CD14-positive monocyte (primary cell): ENCODE measurements at regions not wholly inside any gene's neighbourhood (a gene's known extent, or its start where the extent isn't known, plus 50 kb on each side); places are given as distances from the start of the nearest gene placed in this dataset.

Experiments
- DNase-seq, 3 donors: peaks; one replicate each; pipeline ENCODE4 v3.0.0-alpha.2; 2011 to 2022
- H2AFZ ChIP-seq: 2 replicates; pipeline ENCODE4 v1.6.0; 2012; ENCODE audit warnings: mild to moderate bottlenecking, low read depth, low read length, inconsistent platforms; ENCODE audit not compliant: insufficient read depth, poor library complexity, severe bottlenecking
- H3K27ac ChIP-seq, 2 donors: 1 replicate in 1 of 2; 2 replicates in 1 of 2; pipeline ENCODE4 v1.5.1; 2012 to 2013; ENCODE audit warnings: low read length in 2 of 2, control low read depth in 1 of 2, inconsistent platforms in 1 of 2, low read depth in 1 of 2, mild to moderate bottlenecking in 1 of 2
- H3K27me3 ChIP-seq, 2 donors: one replicate each; pipeline versions ENCODE4 v1.6.0 to v1.6.1; 2011 to 2013; ENCODE audit warnings: low read length in 2 of 2; ENCODE audit not compliant: control insufficient read depth in 2 of 2, insufficient read depth in 2 of 2
- H3K36me3 ChIP-seq, 2 donors: replicated peaks in 1 of 2; 1 replicate in 1 of 2; 2 replicates in 1 of 2; pipeline versions ENCODE4 v1.5.1 to v1.6.1; 2012 to 2013; ENCODE audit warnings: low read length in 2 of 2, control low read depth in 1 of 2, inconsistent platforms in 1 of 2, mild to moderate bottlenecking in 1 of 2; ENCODE audit not compliant: insufficient read depth in 2 of 2, control insufficient read depth in 1 of 2
- H3K4me1 ChIP-seq, 2 donors: 1 replicate in 1 of 2; 2 replicates in 1 of 2; pipeline versions ENCODE4 v1.5.1 to v1.6.1; 2012 to 2013; ENCODE audit warnings: low read length in 2 of 2, control low read depth in 1 of 2, inconsistent platforms in 1 of 2, mild to moderate bottlenecking in 1 of 2, moderate library complexity in 1 of 2; ENCODE audit not compliant: insufficient read depth in 2 of 2, control insufficient read depth in 1 of 2
- H3K4me2 ChIP-seq: replicated peaks from 2 replicates; pipeline ENCODE3; 2012; ENCODE audit warnings: low read length, moderate library complexity, mild to moderate bottlenecking; ENCODE audit not compliant: poor library complexity, severe bottlenecking; ENCODE audit errors: extremely low read depth
- H3K4me3 ChIP-seq, 3 experiments: fragments of 200-600 bp in 1 of 3; sonication (generic) in 1 of 3; replicated peaks in 1 of 3; 1 replicate in 2 of 3; 2 replicates in 1 of 3; pipeline ENCODE4 v1.5.1; 2011 to 2013; ENCODE audit warnings: low read length in 3 of 3, mild to moderate bottlenecking in 3 of 3, control low read depth in 2 of 3, low read depth in 2 of 3, inconsistent platforms in 1 of 3, moderate library complexity in 1 of 3
- H3K79me2 ChIP-seq: 2 replicates; pipeline ENCODE4 v1.6.0; 2012; ENCODE audit warnings: mild to moderate bottlenecking, control low read depth, inconsistent platforms, low read length, moderate library complexity; ENCODE audit not compliant: insufficient read depth
- H3K9ac ChIP-seq: 2 replicates; pipeline ENCODE4 v1.6.0; 2017; ENCODE audit warnings: low read length, mild to moderate bottlenecking; ENCODE audit not compliant: insufficient read depth, poor library complexity, severe bottlenecking
- H3K9me3 ChIP-seq, 2 donors: replicated peaks in 1 of 2; 1 replicate in 1 of 2; 2 replicates in 1 of 2; pipeline versions ENCODE4 v1.5.1 to v1.6.1; 2012 to 2013; ENCODE audit warnings: low read length in 2 of 2, control low read depth in 1 of 2; ENCODE audit not compliant: control insufficient read depth in 1 of 2, insufficient read depth in 1 of 2
- H4K20me1 ChIP-seq: 2 replicates; pipeline ENCODE4 v1.6.0; 2012; ENCODE audit warnings: mild to moderate bottlenecking, low read length, control low read depth, moderate library complexity; ENCODE audit not compliant: insufficient read depth
- H3K27ac Mint-ChIP-seq, 7 donors: one replicate each; pipeline ENCODE4 v1.8.0; 2020; ENCODE audit warnings: mild to moderate bottlenecking in 7 of 7, mixed read lengths in 7 of 7, moderate library complexity in 6 of 7, inconsistent platforms in 2 of 7
- H3K27me3 Mint-ChIP-seq, 3 donors: one replicate each; pipeline ENCODE4 v1.8.0; 2021 to 2022; ENCODE audit warnings: low read depth in 3 of 3, mild to moderate bottlenecking in 3 of 3, mixed read lengths in 3 of 3, moderate library complexity in 3 of 3, inconsistent platforms in 1 of 3
- H3K36me3 Mint-ChIP-seq, 2 donors: one replicate each; pipeline ENCODE4 v1.8.0; 2020; ENCODE audit warnings: mixed read lengths in 2 of 2, inconsistent platforms in 1 of 2, mild to moderate bottlenecking in 1 of 2
- H3K4me1 Mint-ChIP-seq: one replicate; pipeline ENCODE4 v1.8.0; 2020; ENCODE audit warnings: mild to moderate bottlenecking, mixed read lengths
- H3K4me3 Mint-ChIP-seq, 2 donors: one replicate each; pipeline ENCODE4 v1.8.0; 2020; ENCODE audit warnings: mild to moderate bottlenecking in 2 of 2, mixed read lengths in 2 of 2, moderate library complexity in 1 of 2
- H3K9me3 Mint-ChIP-seq, 7 donors: one replicate each; pipeline ENCODE4 v1.8.0; 2020 to 2022; ENCODE audit warnings: mixed read lengths in 7 of 7, mild to moderate bottlenecking in 6 of 7, moderate library complexity in 6 of 7, inconsistent platforms in 2 of 7
- WGBS: methylation state at CpG from one replicate; pipeline ENCODE4 v1.1.5; 2013; ENCODE audit warnings: missing lambda C conversion rate; ENCODE audit not compliant: insufficient coverage; 5-methylcytosine and 5-hydroxymethylcytosine counted together
- intact Hi-C, 2 donors: fragments of 100-400 bp; cut with micrococcal nuclease; formaldehyde crosslinking; loops; one replicate each; pipeline versions ENCODE4 v1.15.0 to v1.15.1; 2023
- TF ChIP-seq, protein P1 (sequence below): fragments of 200-600 bp; IDR thresholded peaks from one replicate; pipeline ENCODE4 v1.8.0; 2022; ENCODE audit warnings: antibody characterized with exemption, mild to moderate bottlenecking

DNA sequence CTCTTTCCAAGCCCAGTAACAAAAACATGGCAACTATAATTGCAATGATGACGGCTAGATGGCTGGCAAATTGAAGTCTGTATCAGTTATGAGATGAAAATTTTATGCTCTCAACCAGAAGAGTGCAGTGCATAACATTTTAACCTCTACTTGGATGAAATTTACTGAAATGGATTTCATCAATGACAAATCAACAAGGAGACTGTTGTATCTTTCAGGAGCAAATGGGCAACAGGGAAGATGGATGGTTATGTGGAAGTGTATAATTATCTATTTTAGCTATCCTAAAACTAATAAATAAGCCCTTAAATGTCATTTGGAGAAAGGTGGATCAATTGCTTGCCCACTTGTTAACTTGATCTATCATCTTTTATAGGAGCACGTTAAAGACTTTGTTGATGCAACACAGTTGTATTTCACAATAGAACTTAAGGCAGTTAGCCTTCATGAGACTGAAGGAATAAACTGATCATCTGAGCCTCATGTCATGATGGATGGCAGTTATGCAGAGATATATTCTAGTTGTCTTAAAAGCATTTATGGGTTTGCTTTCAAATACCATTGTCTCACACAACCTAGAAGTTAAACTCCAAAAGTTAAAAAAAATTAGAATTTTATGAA is 315.1 kb upstream of the TBC1D5 start:
- no peaks in the 10 kb centered on the region for H4K20me1 ChIP-seq
- H3K79me2 ChIP-seq = no peaks in the 10 kb centered on the region
- no peak overlapping the region for H3K27ac ChIP-seq
- no peaks in the 10 kb centered on the region for H3K27me3 ChIP-seq
- no peak overlapping the region for H3K27ac Mint-ChIP-seq
- no peak for DNase-seq
- no peak overlapping the region for H3K4me3 ChIP-seq
- H3K4me2 ChIP-seq = no peak overlapping the region
- H2AFZ ChIP-seq = no peak overlapping the region
- H3K4me1 ChIP-seq = no peaks in the 10 kb centered on the region
- TF ChIP-seq, protein P1, sequence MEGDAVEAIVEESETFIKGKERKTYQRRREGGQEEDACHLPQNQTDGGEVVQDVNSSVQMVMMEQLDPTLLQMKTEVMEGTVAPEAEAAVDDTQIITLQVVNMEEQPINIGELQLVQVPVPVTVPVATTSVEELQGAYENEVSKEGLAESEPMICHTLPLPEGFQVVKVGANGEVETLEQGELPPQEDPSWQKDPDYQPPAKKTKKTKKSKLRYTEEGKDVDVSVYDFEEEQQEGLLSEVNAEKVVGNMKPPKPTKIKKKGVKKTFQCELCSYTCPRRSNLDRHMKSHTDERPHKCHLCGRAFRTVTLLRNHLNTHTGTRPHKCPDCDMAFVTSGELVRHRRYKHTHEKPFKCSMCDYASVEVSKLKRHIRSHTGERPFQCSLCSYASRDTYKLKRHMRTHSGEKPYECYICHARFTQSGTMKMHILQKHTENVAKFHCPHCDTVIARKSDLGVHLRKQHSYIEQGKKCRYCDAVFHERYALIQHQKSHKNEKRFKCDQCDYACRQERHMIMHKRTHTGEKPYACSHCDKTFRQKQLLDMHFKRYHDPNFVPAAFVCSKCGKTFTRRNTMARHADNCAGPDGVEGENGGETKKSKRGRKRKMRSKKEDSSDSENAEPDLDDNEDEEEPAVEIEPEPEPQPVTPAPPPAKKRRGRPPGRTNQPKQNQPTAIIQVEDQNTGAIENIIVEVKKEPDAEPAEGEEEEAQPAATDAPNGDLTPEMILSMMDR = no peak
- H3K27me3 Mint-ChIP-seq = no peaks in the 10 kb centered on the region
- intact Hi-C loops = no loop called here
- H3K9me3 Mint-ChIP-seq = peaks cover 7 to 20% (median 17%) of the 10 kb centered on the region in 7 donors
- H3K36me3 Mint-ChIP-seq = no peaks in the 10 kb centered on the region
- H3K4me3 Mint-ChIP-seq = no peak overlapping the region
- H3K36me3 ChIP-seq = no peaks in the 10 kb centered on the region
- H3K9ac ChIP-seq = no peak overlapping the region
- no CpG with 5 or more reads among the region's 2 CpGs for WGBS
- H3K4me1 Mint-ChIP-seq = no peaks in the 10 kb centered on the region
- H3K9me3 ChIP-seq = no peaks in the 10 kb centered on the region

DNA sequence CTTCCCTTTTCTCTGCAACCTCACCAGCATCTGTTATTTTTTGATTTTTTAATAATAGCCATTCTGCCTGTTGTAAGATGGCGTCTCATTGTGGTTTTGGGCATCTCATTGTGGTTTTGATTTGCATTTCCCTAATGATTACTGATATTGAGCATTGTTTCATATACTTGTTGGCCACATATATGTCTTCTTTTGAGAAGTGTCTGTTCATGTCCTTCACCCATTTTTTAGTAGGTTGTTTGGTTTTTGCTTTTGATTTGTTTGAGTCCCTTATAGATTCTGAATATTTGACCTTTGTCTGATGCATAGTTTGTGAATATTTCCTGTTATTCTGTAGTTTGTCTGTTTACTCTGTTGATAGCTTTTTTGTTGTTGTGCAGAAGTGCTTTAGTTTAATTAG is 312.2 kb upstream of the TBC1D5 start:
- Mint-ChIP-seq H3K9me3 (peaks cover 7 to 20% (median 17%) of the 10 kb centered on the region in 7 donors), H3K4me3 (no peak overlapping the region), H3K27ac (no peak overlapping the region), H3K4me1 (no peaks in the 10 kb centered on the region), H3K36me3 (no peaks in the 10 kb centered on the region), H3K27me3 (no peaks in the 10 kb centered on the region)
- no peak overlapping the region for H3K4me3 ChIP-seq
- no peak overlapping the region for H3K4me2 ChIP-seq
- H3K4me1 ChIP-seq = no peaks in the 10 kb centered on the region
- no peak overlapping the region for H2AFZ ChIP-seq
- WGBS = no CpG with 5 or more reads among the region's 1 CpG
- intact Hi-C loops = no loop called here
- no peak overlapping the region for H3K27ac ChIP-seq
- DNase-seq = no peak
- H3K79me2 ChIP-seq = no peaks in the 10 kb centered on the region
- no peaks in the 10 kb centered on the region for H3K9me3 ChIP-seq
- no peaks in the 10 kb centered on the region for H3K36me3 ChIP-seq
- H3K9ac ChIP-seq = no peak overlapping the region
- H3K27me3 ChIP-seq = no peaks in the 10 kb centered on the region
- no peaks in the 10 kb centered on the region for H4K20me1 ChIP-seq
- TF ChIP-seq, protein P1 = no peak
